ENCODE measurements at regions not wholly inside any gene's neighbourhood (a gene's known extent, or its start where the extent isn't known, plus 50 kb on each side); places are given as distances from the start of the nearest gene placed in this dataset.

DNA sequence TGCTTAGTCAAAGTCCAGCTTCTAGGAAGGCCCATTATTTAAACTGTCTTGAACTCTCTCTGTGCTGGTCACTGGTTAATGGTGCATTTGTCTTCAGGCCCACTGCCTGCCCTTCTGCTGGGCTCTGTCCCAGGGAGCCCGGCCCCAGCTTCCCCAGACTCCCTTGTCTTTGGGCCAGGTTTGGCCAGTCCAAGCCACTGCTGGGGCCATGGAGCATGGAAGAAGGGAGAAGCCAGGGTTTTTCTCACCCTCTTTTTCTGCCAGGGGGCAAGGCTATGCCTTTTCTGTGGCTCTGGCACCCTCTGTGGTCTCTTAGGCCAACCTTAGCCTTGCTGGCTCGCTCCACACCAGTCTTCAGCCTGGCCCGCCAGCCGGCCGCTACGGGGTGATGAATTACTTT is 390.0 kb upstream of the SULF2 start:
- peaks cover 8% of the 10 kb centered on the region for H3K9me3 ChIP-seq (ENCODE audit: control insufficient read depth, low read length)
- H3K27ac ChIP-seq (ENCODE audit: low read depth in 1 of 2, low read length in 2 of 2): no peak overlapping the region
- no peaks in the 10 kb centered on the region for H3K27me3 ChIP-seq (ENCODE audit: control insufficient read depth in 1 of 2, insufficient read depth in 2 of 2, low read length in 1 of 2)
- H3K4me1 ChIP-seq (ENCODE audit: control insufficient read depth in 1 of 2, insufficient read depth in 2 of 2, low read length in 2 of 2): no peaks in the 10 kb centered on the region
- H3K4me3 ChIP-seq (ENCODE audit: low read length in 2 of 2): no peak overlapping the region
- WGBS, 2 donors: 34 to 42% methylated on average over 6 of the region's 6 CpGs
- H3K36me3 ChIP-seq (ENCODE audit: control insufficient read depth in 1 of 2, insufficient read depth in 2 of 2, low read length in 1 of 2): no peaks in the 10 kb centered on the region
- intact Hi-C loops (cut with DNase I): no loop called here
- DNase-seq (no peak), ATAC-seq (ENCODE audit: low FRiP score) (no peak)

DNA sequence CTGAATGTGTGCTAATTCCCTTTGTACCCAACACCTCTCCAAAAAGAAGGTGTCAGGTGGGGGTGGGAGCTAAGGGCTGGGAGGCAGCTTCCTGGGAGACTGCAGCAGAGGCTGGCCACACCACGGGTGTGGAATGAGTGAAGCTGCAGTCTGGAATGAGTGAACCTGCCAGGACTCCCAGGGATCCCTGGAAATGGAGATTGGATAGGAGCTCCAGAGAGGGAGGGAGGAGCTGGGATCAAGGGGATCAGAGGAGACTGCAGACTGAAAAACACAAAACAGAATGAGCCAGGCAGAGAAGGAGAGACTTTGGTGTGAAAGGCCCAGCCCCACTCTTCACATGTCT is 387.0 kb upstream of the SULF2 start:
- Histone ChIP-seq H3K36me3 (ENCODE audit: control insufficient read depth in 1 of 2, insufficient read depth in 2 of 2, low read length in 1 of 2) (no peaks in the 10 kb centered on the region), H3K4me1 (ENCODE audit: control insufficient read depth in 1 of 2, insufficient read depth in 2 of 2, low read length in 2 of 2) (no peaks in the 10 kb centered on the region), H3K9me3 (ENCODE audit: control insufficient read depth, low read length) (peaks cover 8% of the 10 kb centered on the region), H3K27me3 (ENCODE audit: control insufficient read depth in 1 of 2, insufficient read depth in 2 of 2, low read length in 1 of 2) (no peaks in the 10 kb centered on the region), H3K4me3 (ENCODE audit: low read length in 2 of 2) (no peak overlapping the region), H3K27ac (ENCODE audit: low read depth in 1 of 2, low read length in 2 of 2) (no peak overlapping the region)
- ATAC-seq (ENCODE audit: low FRiP score): no peak
- intact Hi-C loops (cut with DNase I): no loop called here
- no peak for DNase-seq
- 23 to 51% methylated on average over 1 of the region's 1 CpG for WGBS, 2 donors

DNA sequence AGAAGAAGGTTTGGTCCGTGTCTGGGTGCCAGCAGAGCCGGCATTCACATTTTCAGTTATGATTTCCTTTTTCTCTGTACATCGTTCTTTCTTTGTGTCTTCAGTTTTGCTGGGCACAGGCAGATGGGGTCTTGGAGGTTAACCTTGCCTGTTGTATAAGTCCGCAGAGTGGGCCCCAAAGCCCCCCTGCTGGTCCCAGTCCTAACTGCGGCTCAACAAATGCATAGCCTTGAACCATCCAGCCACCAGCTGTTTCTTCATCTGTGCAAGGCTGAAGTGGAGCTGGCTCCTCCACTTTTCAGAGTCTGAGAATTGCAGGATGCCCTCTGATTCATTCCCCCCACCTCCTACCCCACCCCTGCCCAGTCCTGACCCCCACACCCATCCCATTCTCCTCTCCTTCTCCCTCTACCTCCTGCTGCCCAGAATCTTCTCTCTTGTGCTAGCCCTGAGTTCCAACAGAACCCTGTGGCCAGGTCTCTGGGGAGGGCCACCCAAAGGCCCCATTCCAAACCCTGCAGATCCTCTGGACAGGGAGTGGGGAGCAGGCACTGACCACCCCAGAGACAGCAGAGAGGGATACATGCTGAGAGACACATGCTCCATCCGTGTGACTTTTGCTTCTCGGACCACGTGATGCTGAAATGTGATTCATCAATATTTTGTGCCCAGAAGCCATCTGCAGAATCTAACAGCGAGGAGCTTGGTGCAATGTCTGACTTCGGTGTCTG is 386.5 kb upstream of the SULF2 start:
- Histone ChIP-seq H3K4me1 (ENCODE audit: control insufficient read depth in 1 of 2, insufficient read depth in 2 of 2, low read length in 2 of 2) (no peaks in the 10 kb centered on the region), H3K36me3 (ENCODE audit: control insufficient read depth in 1 of 2, insufficient read depth in 2 of 2, low read length in 1 of 2) (no peaks in the 10 kb centered on the region), H3K9me3 (ENCODE audit: control insufficient read depth, low read length) (peaks cover 8% of the 10 kb centered on the region), H3K27me3 (ENCODE audit: control insufficient read depth in 1 of 2, insufficient read depth in 2 of 2, low read length in 1 of 2) (no peaks in the 10 kb centered on the region), H3K27ac (ENCODE audit: low read depth in 1 of 2, low read length in 2 of 2) (no peak overlapping the region), H3K4me3 (ENCODE audit: low read length in 2 of 2) (no peak overlapping the region)
- no peak for ATAC-seq (ENCODE audit: low FRiP score)
- DNase-seq: no peak
- intact Hi-C loops (cut with DNase I): no loop called here
- 72 to 83% methylated on average over 10 of the region's 10 CpGs for WGBS, 2 donors

DNA sequence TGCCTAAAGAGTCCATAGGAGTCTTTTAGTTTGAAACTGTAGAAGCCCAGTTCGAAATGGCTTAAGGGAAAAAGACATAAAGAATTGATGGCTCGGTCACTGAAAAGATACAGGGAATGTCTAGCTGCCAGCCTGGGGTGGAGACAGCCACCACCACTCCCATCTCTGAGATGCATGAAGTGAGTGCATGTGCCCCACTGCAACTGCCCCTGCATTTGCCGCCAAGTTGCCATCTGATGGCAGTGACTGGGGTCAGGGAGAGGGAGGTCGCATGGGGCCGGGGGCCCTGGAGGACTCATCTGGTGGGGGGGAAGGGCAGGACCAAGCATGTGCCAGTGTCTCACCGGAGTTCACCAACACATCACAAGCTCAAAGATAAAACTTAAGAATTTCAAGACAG is 385.8 kb upstream of the SULF2 start:
- DNase-seq: no peak
- no peak overlapping the region for H3K27ac ChIP-seq (ENCODE audit: low read depth in 1 of 2, low read length in 2 of 2)

DNA sequence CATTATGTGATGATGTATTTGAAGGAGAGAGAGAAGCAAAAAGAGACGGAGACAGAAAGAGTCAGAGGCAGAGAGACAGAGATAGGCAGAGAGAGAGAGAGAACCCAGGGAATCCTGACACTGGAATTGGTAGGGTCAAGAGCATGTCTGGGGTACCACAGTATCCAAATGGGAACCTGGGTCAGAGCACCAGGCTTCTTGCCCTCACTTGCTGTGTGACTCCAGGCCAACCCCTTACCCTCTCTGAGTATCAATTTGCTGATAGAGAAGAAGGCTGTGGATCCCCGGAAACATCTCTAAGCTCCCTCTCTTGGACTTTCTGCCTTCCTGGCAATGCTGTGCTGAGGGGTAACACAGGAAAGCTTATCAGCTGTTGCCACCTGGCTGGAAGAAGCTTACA is 385.3 kb upstream of the SULF2 start:
- intact Hi-C loops (cut with DNase I): no loop called here
- no peaks in the 10 kb centered on the region for H3K27me3 ChIP-seq (ENCODE audit: control insufficient read depth in 1 of 2, insufficient read depth in 2 of 2, low read length in 1 of 2)
- 65 to 85% methylated on average over 2 of the region's 2 CpGs for WGBS, 2 donors
- no peaks in the 10 kb centered on the region for H3K36me3 ChIP-seq (ENCODE audit: control insufficient read depth in 1 of 2, insufficient read depth in 2 of 2, low read length in 1 of 2)
- H3K4me1 ChIP-seq (ENCODE audit: control insufficient read depth in 1 of 2, insufficient read depth in 2 of 2, low read length in 2 of 2): no peaks in the 10 kb centered on the region
- H3K4me3 ChIP-seq (ENCODE audit: low read length in 2 of 2): no peak overlapping the region
- no peak overlapping the region for H3K27ac ChIP-seq (ENCODE audit: low read depth in 1 of 2, low read length in 2 of 2)
- H3K9me3 ChIP-seq (ENCODE audit: control insufficient read depth, low read length): peaks cover 8% of the 10 kb centered on the region
- DNase-seq (no peak), ATAC-seq (ENCODE audit: low FRiP score) (no peak)

More for the DNA sequence above, 385.8 kb upstream of the SULF2 start:
- intact Hi-C loops (cut with DNase I): no loop called here
- no peaks in the 10 kb centered on the region for H3K36me3 ChIP-seq (ENCODE audit: control insufficient read depth in 1 of 2, insufficient read depth in 2 of 2, low read length in 1 of 2)
- H3K9me3 ChIP-seq (ENCODE audit: control insufficient read depth, low read length): peaks cover 8% of the 10 kb centered on the region
- ATAC-seq (ENCODE audit: low FRiP score): no peak
- H3K4me3 ChIP-seq (ENCODE audit: low read length in 2 of 2): no peak overlapping the region
- whole genome bisulfite sequencing, 2 donors: 60 to 65% methylated on average over 6 of the region's 6 CpGs
- no peaks in the 10 kb centered on the region for H3K4me1 ChIP-seq (ENCODE audit: control insufficient read depth in 1 of 2, insufficient read depth in 2 of 2, low read length in 2 of 2)
- no peaks in the 10 kb centered on the region for H3K27me3 ChIP-seq (ENCODE audit: control insufficient read depth in 1 of 2, insufficient read depth in 2 of 2, low read length in 1 of 2)

DNA sequence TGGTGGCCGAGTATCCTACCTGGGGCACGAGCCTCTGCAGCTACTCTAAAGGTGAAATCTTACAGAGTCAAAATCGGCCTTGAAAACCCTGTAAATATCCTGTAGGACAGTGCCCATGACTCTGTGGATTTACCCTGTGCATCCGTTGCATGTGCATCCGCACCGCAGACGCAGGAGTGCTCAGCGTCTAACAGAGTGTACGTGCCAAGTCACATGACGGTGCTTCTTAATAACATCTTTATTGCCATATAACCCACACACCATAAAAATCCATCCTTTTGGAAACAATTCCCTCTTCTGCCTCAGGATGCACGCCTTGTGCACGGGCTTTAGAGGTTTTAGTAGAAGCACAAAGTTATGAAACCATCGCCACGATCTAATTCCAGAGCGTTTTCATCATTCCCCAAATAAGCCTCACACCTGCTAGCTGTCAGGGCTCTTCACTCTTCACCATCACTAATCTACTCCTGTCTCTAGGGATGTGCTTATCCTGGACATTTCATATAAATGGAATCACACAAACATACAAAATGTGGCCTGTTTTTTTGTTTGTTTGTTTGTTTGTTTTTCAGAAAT is 384.5 kb upstream of the SULF2 start:
- Histone ChIP-seq H3K4me3 (ENCODE audit: low read length in 2 of 2) (no peak overlapping the region), H3K9me3 (ENCODE audit: control insufficient read depth, low read length) (peaks cover 8% of the 10 kb centered on the region), H3K27ac (ENCODE audit: low read depth in 1 of 2, low read length in 2 of 2) (no peak overlapping the region), H3K36me3 (ENCODE audit: control insufficient read depth in 1 of 2, insufficient read depth in 2 of 2, low read length in 1 of 2) (no peaks in the 10 kb centered on the region), H3K27me3 (ENCODE audit: control insufficient read depth in 1 of 2, insufficient read depth in 2 of 2, low read length in 1 of 2) (no peaks in the 10 kb centered on the region), H3K4me1 (ENCODE audit: control insufficient read depth in 1 of 2, insufficient read depth in 2 of 2, low read length in 2 of 2) (no peaks in the 10 kb centered on the region)
- ATAC-seq (ENCODE audit: low FRiP score) (no peak), DNase-seq (no peak)
- 81 to 88% methylated on average over 15 of the region's 15 CpGs for WGBS, 2 donors
- intact Hi-C loops (cut with DNase I): no loop called here

DNA sequence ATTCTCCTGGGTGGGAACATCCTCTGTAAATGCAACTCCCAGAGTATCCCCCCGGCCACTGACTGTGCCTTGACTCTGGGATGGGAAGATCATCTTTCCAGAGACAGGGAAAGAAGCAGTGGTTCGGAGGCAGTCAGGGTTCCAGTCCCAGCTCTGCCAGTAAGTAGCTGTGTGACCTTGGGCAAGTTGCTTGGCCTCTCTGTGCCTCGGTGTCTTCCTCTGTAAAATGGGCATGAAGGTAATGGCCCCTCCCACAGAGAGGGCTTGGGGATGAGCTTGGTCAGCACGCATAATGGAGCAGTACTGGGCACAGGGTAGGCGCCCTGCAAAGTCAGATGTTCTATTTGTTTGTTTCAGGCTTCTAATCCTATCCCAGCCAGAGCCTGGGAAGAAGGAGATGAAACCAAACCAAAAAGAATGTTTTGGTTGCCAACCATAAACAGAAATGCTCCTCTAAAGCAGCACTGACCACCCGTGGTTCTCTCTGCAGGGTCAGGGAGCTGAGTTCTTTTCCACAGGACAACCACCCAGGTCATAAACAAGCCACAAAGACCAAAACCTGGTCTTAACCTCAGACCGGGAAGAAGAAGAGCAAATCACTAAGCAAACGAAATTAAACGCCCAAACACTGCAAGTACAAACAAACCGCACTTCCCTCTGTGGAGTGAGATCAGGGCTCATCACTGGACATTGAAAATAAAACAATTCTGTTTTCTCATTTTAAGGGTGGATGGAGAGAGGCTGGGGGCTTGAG is 381.0 kb upstream of the SULF2 start:
- intact Hi-C loops (cut with DNase I): no loop called here
- H3K27me3 ChIP-seq (ENCODE audit: control insufficient read depth in 1 of 2, insufficient read depth in 2 of 2, low read length in 1 of 2): no peaks in the 10 kb centered on the region
- H3K9me3 ChIP-seq (ENCODE audit: control insufficient read depth, low read length): no peaks in the 10 kb centered on the region
- no peaks in the 10 kb centered on the region for H3K36me3 ChIP-seq (ENCODE audit: control insufficient read depth in 1 of 2, insufficient read depth in 2 of 2, low read length in 1 of 2)
- no peak overlapping the region for H3K4me3 ChIP-seq (ENCODE audit: low read length in 2 of 2)
- H3K4me1 ChIP-seq (ENCODE audit: control insufficient read depth in 1 of 2, insufficient read depth in 2 of 2, low read length in 2 of 2): no peaks in the 10 kb centered on the region
- H3K27ac ChIP-seq (ENCODE audit: low read depth in 1 of 2, low read length in 2 of 2): no peak overlapping the region
- WGBS, 2 donors: 64 to 71% methylated on average over 10 of the region's 10 CpGs
- ATAC-seq (ENCODE audit: low FRiP score) (no peak), DNase-seq (no peak)

DNA sequence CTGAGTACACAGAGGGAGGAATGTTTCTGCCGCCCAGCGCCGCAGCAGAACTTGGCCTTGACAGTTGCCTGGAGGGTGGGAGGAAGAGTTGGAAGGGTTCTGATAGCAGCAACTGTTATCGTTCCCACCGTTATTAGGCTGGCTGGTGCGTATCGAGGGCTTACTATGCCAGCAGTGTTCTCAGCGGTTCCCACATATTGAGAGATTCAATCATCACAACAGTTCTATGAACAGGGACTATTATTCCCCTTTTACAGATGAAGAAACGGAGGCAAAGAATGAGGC is 380.1 kb upstream of the SULF2 start:
- intact Hi-C loops (cut with DNase I): no loop called here
- 57% methylated on average over 9 of the region's 9 CpGs for WGBS, 2 donors

More for the DNA sequence above, 380.1 kb upstream of the SULF2 start:
- no peak for ATAC-seq (ENCODE audit: low FRiP score)
- Histone ChIP-seq H3K27ac (ENCODE audit: low read depth in 1 of 2, low read length in 2 of 2) (no peak overlapping the region), H3K36me3 (ENCODE audit: control insufficient read depth in 1 of 2, insufficient read depth in 2 of 2, low read length in 1 of 2) (no peaks in the 10 kb centered on the region), H3K4me3 (ENCODE audit: low read length in 2 of 2) (no peak overlapping the region), H3K27me3 (ENCODE audit: control insufficient read depth in 1 of 2, insufficient read depth in 2 of 2, low read length in 1 of 2) (no peaks in the 10 kb centered on the region), H3K9me3 (ENCODE audit: control insufficient read depth, low read length) (no peaks in the 10 kb centered on the region), H3K4me1 (ENCODE audit: control insufficient read depth in 1 of 2, insufficient read depth in 2 of 2, low read length in 2 of 2) (no peaks in the 10 kb centered on the region)
- no peak for DNase-seq

Measured in aorta (tissue), 5 donors.